ENCODE measurements at regions not wholly inside any gene's neighbourhood (a gene's known extent, or its start where the extent isn't known, plus 50 kb on each side); places are given as distances from the start of the nearest gene placed in this dataset.

- peaks cover 3 to 22% (median 5%) of the 10 kb centered on the region in 3 experiments; a peak in 3 of 7 replicates for H3K36me3 Mint-ChIP-seq (ENCODE audit: insufficient read depth in 1 of 3, low read depth in 3 of 3)
- no peaks in the 10 kb centered on the region for H3K79me1 ChIP-seq (ENCODE audit: insufficient read depth, low read depth, low read length, poor library complexity, severe bottlenecking)
- no peak overlapping the region for H2AFZ ChIP-seq (ENCODE audit: low read length)
- H2BK12ac ChIP-seq (ENCODE audit: insufficient read length, low read depth, low read length) = no peak overlapping the region
- H3K79me2 ChIP-seq (ENCODE audit: insufficient read depth, low read length) = no peaks in the 10 kb centered on the region
- H4K5ac ChIP-seq (ENCODE audit: insufficient read length, low read depth, low read length) = no peak overlapping the region
- no peak overlapping the region for H3T11ph ChIP-seq (ENCODE audit: low read length)
- no peak overlapping the region for H3K27ac ChIP-seq (ENCODE audit: insufficient read length, low read depth, low read length)
- H3K4me2 ChIP-seq (ENCODE audit: insufficient read depth, insufficient read length, low read length) = no peak overlapping the region
- H3K14ac ChIP-seq (ENCODE audit: insufficient read depth, low read length) = no peak overlapping the region
- no peak overlapping the region for H3K4ac ChIP-seq (ENCODE audit: low read depth, low read length)
- no peaks in the 10 kb centered on the region for H4K20me1 ChIP-seq (ENCODE audit: control insufficient read depth, insufficient read depth, insufficient read length)
- H3K27ac Mint-ChIP-seq = no peak overlapping the region
- H3K4me1 ChIP-seq (ENCODE audit: insufficient read depth, low read length) = no peaks in the 10 kb centered on the region
- no CpG with 5 or more reads among the region's 2 CpGs for WGBS (ENCODE audit: extremely low coverage, insufficient read length, low lambda C conversion rate)
- H2AK5ac ChIP-seq (ENCODE audit: insufficient read length, low read length) = no peak overlapping the region
- peaks cover 2% of the 10 kb centered on the region; the same call in 1 of the 2 replicates for H3K27me3 Mint-ChIP-seq (ENCODE audit: low read depth)
- H3K23me2 ChIP-seq (ENCODE audit: insufficient read length, low read depth, low read length, poor library complexity, severe bottlenecking) = no peaks in the 10 kb centered on the region
- H3K9me3 ChIP-seq (ENCODE audit: control insufficient read depth, low read depth, low read length) = no peaks in the 10 kb centered on the region
- no peak overlapping the region for H3K23ac ChIP-seq (ENCODE audit: insufficient read length, low read depth, low read length)
- H3K4me1 Mint-ChIP-seq = peaks cover 8 to 10% of the 10 kb centered on the region in 2 experiments
- no peak overlapping the region for H2BK120ac ChIP-seq (ENCODE audit: low read depth, low read length, poor library complexity, severe bottlenecking)
- no peak for TF ChIP-seq CTCF (conservative IDR thresholded peaks at IDR 0.05)
- no peak overlapping the region for H2BK5ac ChIP-seq (ENCODE audit: insufficient read length, low read length)
- no peak overlapping the region for H2BK15ac ChIP-seq (ENCODE audit: low read depth, low read length)
- no peak overlapping the region for H3K18ac ChIP-seq (ENCODE audit: insufficient read length, low read depth, low read length)
- no peak overlapping the region for H2BK20ac ChIP-seq (ENCODE audit: low read depth, low read length, poor library complexity, severe bottlenecking)
- DNase-seq = no peak
- peaks cover 14 to 20% of the 10 kb centered on the region in 2 experiments for H3K9me3 Mint-ChIP-seq
- H3K56ac ChIP-seq (ENCODE audit: insufficient read length, low read depth, low read length) = no peak overlapping the region
- H3K9ac ChIP-seq (ENCODE audit: extremely low read depth, insufficient read length, low read length) = no peak overlapping the region
- H4K91ac ChIP-seq (ENCODE audit: insufficient read length, low read depth, low read length) = no peak overlapping the region
- no peak overlapping the region for H3K4me3 Mint-ChIP-seq
- H4K8ac ChIP-seq (replicated peaks; ENCODE audit: insufficient read length, low read depth, low read length) = no peak overlapping the region
- H3K27me3 ChIP-seq (ENCODE audit: insufficient read depth, low read length) = no peaks in the 10 kb centered on the region
Measured at GRCh38 chr1:61580417-61580816, 144.5 kb downstream of the TM2D1 start.

All from H9 (cell line).